Neutrophil (primary cell): ENCODE measurements at regions not wholly inside any gene's neighbourhood (a gene's known extent, or its start where the extent isn't known, plus 50 kb on each side); places are given as distances from the start of the nearest gene placed in this dataset.

ENCODE experiments used
- H3K27ac ChIP-seq: fragments of 200-600 bp; sonication (generic); 2 replicates; pipeline ENCODE4 v1.5.1; 2016; ENCODE audit warnings: mild to moderate bottlenecking, moderate library complexity
- H3K27me3 ChIP-seq: fragments of 200-600 bp; sonication (generic); 2 replicates; pipeline ENCODE4 v1.6.0; 2016; ENCODE audit warnings: mild to moderate bottlenecking
- H3K36me3 ChIP-seq: fragments of 200-600 bp; sonication (generic); 2 replicates; pipeline ENCODE4 v1.5.1; 2017
- H3K4me1 ChIP-seq, 2 experiments: fragments of 200-600 bp in 1 of 2; sonication (generic) in 1 of 2; 1 replicate in 1 of 2; 2 replicates in 1 of 2; pipeline versions ENCODE4 v1.5.1 to v1.6.1; 2013 to 2016; ENCODE audit warnings: low read depth in 1 of 2, low read length in 1 of 2, mild to moderate bottlenecking in 1 of 2, moderate library complexity in 1 of 2; ENCODE audit not compliant: control insufficient read depth in 1 of 2, insufficient read depth in 1 of 2
- H3K4me3 ChIP-seq, 2 experiments: fragments of 200-600 bp in 1 of 2; sonication (generic) in 1 of 2; 1 replicate in 1 of 2; 2 replicates in 1 of 2; pipeline ENCODE4 v1.5.1; 2013 to 2016; ENCODE audit warnings: low read depth in 1 of 2, low read length in 1 of 2, mild to moderate bottlenecking in 1 of 2, moderate library complexity in 1 of 2
- H3K9me3 ChIP-seq: fragments of 200-600 bp; sonication (generic); 2 replicates; pipeline ENCODE4 v1.5.1; 2016
- TF ChIP-seq, protein P1 (sequence below): fragments of 200-600 bp; sonication (generic); IDR thresholded peaks from 2 replicates; pipeline ENCODE4 v1.5.1; 2016; ENCODE audit warnings: antibody characterized with exemption

DNA sequence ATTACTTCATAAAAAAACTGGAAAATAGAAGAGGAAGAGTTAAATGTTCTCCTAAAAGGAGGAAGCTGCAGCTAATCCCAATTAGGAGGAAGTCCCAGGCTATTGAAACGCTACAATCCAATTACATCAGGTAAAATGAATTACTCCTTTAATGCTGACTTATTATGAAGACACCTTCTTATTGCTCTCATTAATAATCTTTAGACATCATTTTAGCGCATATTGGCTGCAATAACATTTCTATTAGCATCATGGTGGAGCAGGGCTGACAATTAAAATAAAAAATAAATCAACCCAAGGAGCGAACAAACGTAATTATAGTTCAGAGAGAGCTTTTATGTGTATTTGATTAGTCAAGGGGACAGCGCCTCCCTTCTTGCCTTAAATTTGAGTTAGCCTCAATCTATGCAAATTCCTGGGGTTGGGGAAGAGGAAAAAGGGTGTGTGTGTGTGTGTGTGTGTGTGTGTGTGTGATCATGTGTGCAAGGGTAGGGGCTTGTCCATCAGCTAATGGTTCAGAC lies 109.0 kb upstream of the IRX6 start:
- Histone ChIP-seq H3K4me1 (no peaks in the 10 kb centered on the region), H3K36me3 (no peaks in the 10 kb centered on the region), H3K4me3 (no peak overlapping the region), H3K27me3 (peaks cover 3% of the 10 kb centered on the region), H3K9me3 (no peaks in the 10 kb centered on the region), H3K27ac (no peak overlapping the region)
- TF ChIP-seq, protein P1, sequence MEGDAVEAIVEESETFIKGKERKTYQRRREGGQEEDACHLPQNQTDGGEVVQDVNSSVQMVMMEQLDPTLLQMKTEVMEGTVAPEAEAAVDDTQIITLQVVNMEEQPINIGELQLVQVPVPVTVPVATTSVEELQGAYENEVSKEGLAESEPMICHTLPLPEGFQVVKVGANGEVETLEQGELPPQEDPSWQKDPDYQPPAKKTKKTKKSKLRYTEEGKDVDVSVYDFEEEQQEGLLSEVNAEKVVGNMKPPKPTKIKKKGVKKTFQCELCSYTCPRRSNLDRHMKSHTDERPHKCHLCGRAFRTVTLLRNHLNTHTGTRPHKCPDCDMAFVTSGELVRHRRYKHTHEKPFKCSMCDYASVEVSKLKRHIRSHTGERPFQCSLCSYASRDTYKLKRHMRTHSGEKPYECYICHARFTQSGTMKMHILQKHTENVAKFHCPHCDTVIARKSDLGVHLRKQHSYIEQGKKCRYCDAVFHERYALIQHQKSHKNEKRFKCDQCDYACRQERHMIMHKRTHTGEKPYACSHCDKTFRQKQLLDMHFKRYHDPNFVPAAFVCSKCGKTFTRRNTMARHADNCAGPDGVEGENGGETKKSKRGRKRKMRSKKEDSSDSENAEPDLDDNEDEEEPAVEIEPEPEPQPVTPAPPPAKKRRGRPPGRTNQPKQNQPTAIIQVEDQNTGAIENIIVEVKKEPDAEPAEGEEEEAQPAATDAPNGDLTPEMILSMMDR, result no peak

DNA sequence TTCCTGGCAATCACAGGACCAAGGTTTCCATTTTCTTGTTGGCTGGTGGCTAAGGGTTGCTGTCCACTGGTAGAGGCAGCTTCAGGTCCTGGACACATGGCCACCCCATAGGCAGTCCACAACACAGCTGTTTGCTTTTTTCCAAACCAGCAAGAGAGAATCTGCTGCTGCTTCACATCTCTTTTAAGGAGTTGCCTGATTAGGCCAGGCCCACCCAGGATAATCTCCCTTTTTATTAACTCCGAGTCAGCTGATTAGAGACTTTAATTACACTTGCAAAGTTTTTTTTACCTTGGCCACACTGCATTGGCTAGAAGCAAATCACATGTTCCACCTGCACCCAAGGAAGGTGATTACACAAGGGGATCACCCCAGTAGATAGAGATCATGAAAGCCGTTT lies 106.6 kb upstream of the IRX6 start:
- Histone ChIP-seq H3K27me3 (peaks cover 10% of the 10 kb centered on the region), H3K36me3 (no peaks in the 10 kb centered on the region), H3K9me3 (no peaks in the 10 kb centered on the region), H3K4me1 (no peaks in the 10 kb centered on the region), H3K4me3 (no peak overlapping the region), H3K27ac (no peak overlapping the region)
- TF ChIP-seq, protein P1, result no peak

DNA sequence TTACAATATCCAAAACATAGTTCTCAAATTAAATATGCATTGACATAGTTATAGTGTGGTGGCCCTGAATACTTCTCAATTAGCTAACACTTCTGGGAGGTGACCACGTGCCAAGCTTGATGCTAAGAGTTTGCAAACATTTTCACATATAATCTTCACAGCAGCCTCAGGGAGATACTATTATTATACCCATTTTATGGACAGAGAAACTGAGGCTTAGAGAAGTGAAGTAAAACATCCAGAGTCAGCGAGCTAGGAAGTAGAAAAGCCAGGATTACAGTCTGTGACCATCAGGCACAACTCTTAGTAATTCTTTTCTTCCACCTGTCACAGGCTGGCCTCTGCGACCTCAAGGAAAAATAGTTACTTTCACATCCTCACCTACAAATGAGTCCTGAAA lies 102.2 kb upstream of the IRX6 start:
- H3K27me3 ChIP-seq, result peaks cover 10% of the 10 kb centered on the region
- H3K4me1 ChIP-seq, result no peaks in the 10 kb centered on the region
- H3K4me3 ChIP-seq, result no peak overlapping the region
- no peaks in the 10 kb centered on the region for H3K36me3 ChIP-seq
- TF ChIP-seq, protein P1, result no peak
- H3K27ac ChIP-seq, result no peak overlapping the region
- H3K9me3 ChIP-seq, result no peaks in the 10 kb centered on the region

DNA sequence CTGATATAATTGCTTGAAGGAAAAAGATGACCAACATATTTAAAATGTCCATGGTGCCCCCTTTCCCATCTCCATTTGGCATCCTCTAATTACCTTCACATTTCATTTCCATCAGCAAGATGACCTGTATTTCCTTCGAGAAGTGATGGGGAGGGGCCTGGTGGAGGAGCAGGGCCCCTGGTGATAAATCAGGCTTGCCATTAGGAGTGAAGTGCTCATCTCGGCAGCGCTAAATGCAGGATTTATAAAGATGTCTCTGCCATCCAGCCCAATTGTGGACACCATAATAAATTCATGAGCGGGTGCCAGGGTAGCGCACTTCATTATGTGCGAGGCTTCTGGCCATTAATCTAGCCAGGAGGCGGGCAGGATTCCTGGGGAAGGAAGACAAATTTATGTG lies 101.5 kb upstream of the IRX6 start:
- H3K36me3 ChIP-seq, result no peaks in the 10 kb centered on the region
- no peak overlapping the region for H3K4me3 ChIP-seq
- H3K9me3 ChIP-seq, result no peaks in the 10 kb centered on the region
- H3K27me3 ChIP-seq, result peaks cover 10% of the 10 kb centered on the region
- H3K4me1 ChIP-seq, result no peaks in the 10 kb centered on the region
- H3K27ac ChIP-seq, result no peak overlapping the region
- TF ChIP-seq, protein P1, result no peak

DNA sequence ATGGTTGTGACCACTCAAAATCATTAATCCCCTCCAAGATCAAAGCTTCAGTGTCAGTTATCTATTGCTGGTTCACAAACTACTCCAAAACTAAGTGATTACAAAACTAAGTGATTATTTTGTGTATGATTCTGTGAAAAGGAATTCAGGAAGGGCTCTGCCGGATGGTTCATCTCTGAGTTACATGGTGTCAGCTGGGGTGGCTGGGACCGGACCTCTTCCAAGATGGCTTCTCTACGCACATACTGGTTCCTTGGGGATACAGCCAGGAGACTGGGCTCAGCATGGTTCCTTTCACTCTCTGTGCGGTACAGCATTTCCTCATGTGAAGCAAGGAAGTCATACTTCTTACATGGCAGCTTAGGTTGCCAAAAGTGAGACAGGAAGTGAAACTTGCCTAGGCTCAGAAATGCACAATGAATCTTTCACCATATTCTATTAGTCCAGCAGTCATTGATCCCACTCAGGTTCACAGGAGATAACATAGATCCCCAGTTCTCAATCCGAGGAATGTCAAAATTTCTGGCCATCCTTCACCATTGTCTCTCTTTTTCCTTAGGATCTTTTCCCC lies 97.9 kb upstream of the IRX6 start:
- H3K4me3 ChIP-seq, result no peak overlapping the region
- H3K36me3 ChIP-seq, result no peaks in the 10 kb centered on the region
- TF ChIP-seq, protein P1, result no peak
- peaks cover 9% of the 10 kb centered on the region for H3K27me3 ChIP-seq
- H3K27ac ChIP-seq, result no peak overlapping the region
- no peaks in the 10 kb centered on the region for H3K4me1 ChIP-seq
- H3K9me3 ChIP-seq, result no peaks in the 10 kb centered on the region
